SK-N-SH (cell line): ENCODE measurements at regions not wholly inside any gene's neighbourhood (a gene's known extent, or its start where the extent isn't known, plus 50 kb on each side); places are given as distances from the start of the nearest gene placed in this dataset.

Source experiments
- CHD2 ChIP-seq: fragments of 150-350 bp; IDR thresholded peaks from 2 replicates; pipeline ENCODE4 v1.6.1; 2018; ENCODE audit warnings: low read length; ENCODE audit not compliant: partially characterized antibody
- IRF3 ChIP-seq: fragments of 150-350 bp; IDR thresholded peaks from 2 replicates; pipeline ENCODE4 v1.6.1; 2016; ENCODE audit warnings: mild to moderate bottlenecking, low read depth, low read length
- NFIC ChIP-seq: IDR thresholded peaks from 2 replicates; pipeline ENCODE4 v1.4.0; 2012; ENCODE audit warnings: borderline replicate concordance
- USF2 ChIP-seq: fragments of 150-350 bp; IDR thresholded peaks from 2 replicates; pipeline ENCODE4 v1.6.1; 2017; ENCODE audit warnings: antibody characterized with exemption, low read length, low read depth, borderline replicate concordance

- TF ChIP-seq CHD2 (no peak), NFIC (no peak), USF2 (no peak), IRF3 (no peak)
Measured at GRCh38 chr3:40872258-40872920, 326.9 kb upstream of the CTNNB1 start.
